ENCODE measurements at regions not wholly inside any gene's neighbourhood (a gene's known extent, or its start where the extent isn't known, plus 50 kb on each side); places are given as distances from the start of the nearest gene placed in this dataset.

DNA sequence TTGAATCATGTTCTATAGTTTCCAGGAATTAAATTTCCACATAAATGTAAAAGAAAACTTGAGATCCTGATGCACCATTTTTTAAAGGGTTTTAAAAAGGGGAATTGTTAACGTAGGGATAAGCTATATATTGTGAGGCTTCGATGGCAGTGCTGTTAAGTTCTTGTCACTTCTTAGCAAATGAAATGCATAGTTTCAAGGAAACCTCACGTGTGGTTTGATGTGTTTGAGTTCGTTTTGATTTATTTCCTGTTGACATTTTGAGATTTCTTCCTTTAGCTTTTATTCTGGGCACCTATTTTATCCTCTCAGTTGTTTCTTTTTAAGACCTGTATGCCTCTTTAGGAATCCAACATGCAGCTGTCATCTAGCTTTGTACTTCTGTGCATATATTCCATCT lies 301.0 kb downstream of the DOCK8 start:
- no peak for DNase-seq (ENCODE audit: low read depth)

DNA sequence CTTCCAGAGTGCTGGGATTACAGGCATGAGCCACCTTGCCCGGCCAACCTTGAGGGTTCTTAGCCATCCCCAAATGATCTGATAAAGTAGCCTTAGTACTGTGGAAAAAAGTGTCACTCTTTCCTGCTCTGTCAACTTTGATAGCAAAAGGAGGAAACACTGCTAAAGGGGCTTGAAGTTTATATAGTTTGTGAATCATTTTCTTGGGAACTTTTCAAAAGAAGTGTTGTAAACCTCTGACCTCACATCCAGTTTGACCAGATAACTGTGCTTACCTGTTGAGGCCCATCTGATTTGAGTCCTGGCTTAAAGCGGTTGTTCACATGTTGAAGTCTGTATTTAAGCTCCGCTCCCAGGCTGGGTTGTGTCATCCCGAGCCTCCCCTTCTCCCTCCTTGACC lies 303.3 kb downstream of the DOCK8 start:
- no peak for DNase-seq (ENCODE audit: low read depth)

GRCh38 chr9:518540-518939 lies 303.9 kb downstream of the DOCK8 start:
- no peak for DNase-seq (ENCODE audit: low read depth)

DNA sequence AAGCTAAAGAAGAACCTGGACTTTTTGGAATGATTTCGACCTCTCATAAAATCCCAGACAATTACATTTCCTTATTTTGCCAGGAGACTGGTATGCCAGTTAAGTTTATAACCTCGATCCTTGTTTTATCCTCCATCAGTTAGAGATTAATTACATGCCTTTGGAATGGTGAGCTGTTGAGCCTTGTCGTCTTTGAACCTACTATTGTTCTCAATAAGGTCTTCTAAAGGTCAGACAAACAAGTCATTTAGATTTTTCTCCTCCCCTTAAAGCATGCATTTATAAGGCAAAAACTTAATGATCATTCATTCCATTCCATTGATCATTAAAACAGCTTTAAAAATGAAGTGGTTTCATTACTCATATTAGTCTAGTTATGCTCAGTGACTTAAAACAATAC lies 304.9 kb downstream of the DOCK8 start:
- DNase-seq (ENCODE audit: low read depth): no peak

- no peak for DNase-seq (ENCODE audit: low read depth)
Measured at GRCh38 chr9:520302-520701, 305.6 kb downstream of the DOCK8 start.

DNA sequence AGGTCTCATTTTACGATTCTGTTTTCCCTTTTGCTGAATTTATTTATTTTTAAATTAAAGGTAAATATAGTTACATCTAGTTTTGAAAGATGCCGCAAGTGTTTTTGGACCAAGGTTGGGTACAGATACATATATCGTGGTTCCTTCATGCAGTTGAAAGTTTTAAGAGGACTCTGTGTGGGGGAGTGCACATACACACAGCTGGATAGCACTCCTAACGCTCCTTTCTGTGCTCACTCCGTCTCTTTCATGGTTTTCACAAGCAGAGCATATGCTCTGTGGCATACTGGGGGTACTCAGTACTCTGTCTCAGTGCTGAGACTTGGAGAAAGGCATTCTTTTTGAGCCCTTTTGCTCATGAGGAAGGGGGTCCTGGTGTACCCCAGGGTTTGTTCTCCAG lies 307.5 kb downstream of the DOCK8 start:
- DNase-seq (ENCODE audit: low read depth): no peak

- no peak for DNase-seq (ENCODE audit: low read depth)
Measured at GRCh38 chr9:522658-523057, 308.0 kb downstream of the DOCK8 start.

DNA sequence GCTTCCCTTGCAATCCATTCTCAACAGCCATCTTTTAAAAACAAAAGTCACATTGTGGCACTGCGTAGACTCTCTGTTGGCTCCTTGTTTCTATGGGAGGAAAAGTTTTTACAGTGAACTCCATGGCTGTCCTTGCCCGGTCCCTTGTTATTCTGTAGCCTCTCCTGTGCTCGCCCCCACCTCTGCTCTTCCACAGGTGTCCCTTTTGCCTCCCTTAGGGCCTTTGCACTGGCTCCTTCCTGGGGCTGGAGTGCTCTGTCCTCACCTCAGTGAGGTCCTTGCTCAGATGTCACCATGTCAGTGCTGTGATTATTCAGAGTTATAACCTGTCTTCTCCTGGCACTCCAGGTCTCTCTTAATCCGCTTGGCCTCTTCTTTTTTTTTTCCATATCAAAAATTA lies 308.8 kb downstream of the DOCK8 start:
- DNase-seq (ENCODE audit: low read depth): no peak

DNA sequence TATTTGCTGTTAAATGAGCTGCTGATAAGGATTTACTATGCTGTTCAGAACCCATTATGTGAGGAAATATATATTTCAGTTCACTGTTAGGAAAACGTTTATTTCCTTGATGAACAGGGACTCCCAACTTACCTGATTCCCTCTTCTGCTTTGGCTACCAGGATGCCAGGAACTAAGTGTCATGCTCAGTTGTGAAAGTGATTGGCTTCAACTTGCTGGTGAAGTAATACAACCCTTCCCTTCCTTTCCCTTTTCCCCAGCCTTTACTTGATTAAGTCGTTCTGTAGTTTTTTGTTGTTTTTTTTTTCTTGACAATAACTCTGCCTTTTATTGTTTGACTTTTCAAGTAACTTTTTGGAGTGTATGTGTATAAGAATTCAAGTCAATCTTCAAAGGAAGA lies 309.3 kb downstream of the DOCK8 start:
- DNase-seq (ENCODE audit: low read depth): no peak

DNA sequence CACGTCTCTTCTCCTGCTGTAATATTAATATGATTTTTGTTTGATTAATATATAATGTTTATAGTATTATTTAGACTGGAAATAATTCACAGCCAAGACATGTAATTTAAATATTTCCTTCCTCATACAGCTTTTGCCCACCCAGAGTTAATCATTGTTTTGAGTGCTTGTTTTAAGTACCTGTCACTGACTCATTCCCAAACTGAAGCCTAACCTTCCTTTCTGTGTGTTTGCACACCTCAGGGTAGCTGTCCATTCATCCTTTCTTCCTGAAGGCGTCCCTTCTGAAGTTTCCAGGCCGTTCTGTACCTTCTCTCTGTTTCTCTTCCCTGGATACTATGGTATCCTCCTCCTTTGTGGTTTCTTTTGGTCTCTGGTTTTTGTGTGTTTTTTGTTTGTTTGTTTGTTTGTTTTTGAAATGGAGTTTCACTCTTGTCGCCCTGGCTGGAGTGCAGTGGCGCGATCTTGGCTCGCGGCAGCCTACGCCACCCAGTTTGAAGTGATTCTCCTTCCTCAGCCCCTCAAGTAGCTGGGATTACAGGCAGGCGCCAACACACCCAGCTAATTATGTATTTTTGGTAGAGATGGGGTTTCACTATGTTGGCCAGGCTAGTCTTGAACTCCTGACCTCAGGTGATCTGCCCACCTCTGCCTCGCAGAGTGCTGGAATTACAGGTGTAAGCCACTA lies 312.4 kb downstream of the DOCK8 start:
- no peak for DNase-seq (ENCODE audit: low read depth)

GRCh38 chr9:529731-530130 lies 311.8 kb upstream of the DMRT1 start:
- no peak for DNase-seq (ENCODE audit: low read depth)

- DNase-seq (ENCODE audit: low read depth): no peak
Measured at GRCh38 chr9:530681-531080, 310.8 kb upstream of the DMRT1 start.

- no peak for DNase-seq (ENCODE audit: low read depth)
Measured at GRCh38 chr9:532707-533106, 308.8 kb upstream of the DMRT1 start.

- no peak for DNase-seq (ENCODE audit: low read depth)
Measured at GRCh38 chr9:534886-535285, 306.6 kb upstream of the DMRT1 start.

GRCh38 chr9:535356-535755 lies 306.1 kb upstream of the DMRT1 start:
- no peak for DNase-seq (ENCODE audit: low read depth)

GRCh38 chr9:536597-537511 lies 304.6 kb upstream of the DMRT1 start:
- no peak for DNase-seq (ENCODE audit: low read depth)

DNA sequence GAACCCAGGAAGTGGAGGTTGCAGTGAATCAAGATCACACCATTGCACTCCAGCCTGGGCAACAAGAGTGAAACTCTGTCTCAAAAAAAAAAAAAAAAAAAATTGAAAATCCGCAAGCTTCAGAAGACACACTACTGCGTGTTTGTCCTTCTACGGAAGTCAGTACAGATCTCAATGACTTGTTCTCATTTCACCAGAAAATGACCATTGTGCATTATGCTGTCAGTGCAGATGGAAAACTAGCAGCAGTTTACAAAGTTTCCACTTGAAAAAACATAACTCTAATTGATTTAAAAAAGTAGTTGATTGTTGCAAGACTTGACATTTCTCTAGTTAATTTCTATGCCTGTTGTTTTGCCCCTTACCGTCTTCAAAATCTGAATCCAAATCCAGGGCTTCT lies 298.0 kb upstream of the DMRT1 start:
- DNase-seq (ENCODE audit: low read depth): no peak

DNA sequence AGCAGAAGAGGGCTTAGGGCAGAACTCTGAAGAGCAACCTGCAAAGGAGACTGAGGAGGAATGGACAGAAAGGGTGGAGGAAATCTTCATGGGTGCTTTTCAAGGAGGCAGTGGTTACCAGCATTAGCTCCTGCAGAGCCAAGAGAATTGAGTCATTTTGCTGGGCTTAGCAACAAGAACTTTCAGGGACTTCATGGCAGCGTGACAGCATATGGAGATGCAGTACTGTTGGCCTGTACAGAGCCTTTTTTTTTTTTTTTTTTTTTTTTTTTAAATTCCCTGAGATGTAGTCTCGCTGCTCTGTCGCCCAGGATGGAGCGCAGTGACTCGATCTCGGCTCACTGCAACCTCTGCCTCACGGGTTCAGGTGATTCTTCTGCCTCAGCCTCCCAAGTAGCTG lies 296.0 kb upstream of the DMRT1 start:
- DNase-seq (ENCODE audit: low read depth): no peak

GRCh38 chr9:546235-546634 lies 295.3 kb upstream of the DMRT1 start:
- DNase-seq (ENCODE audit: low read depth): no peak

- DNase-seq (ENCODE audit: low read depth): no peak
Measured at GRCh38 chr9:546797-547223, 294.7 kb upstream of the DMRT1 start.

DNA sequence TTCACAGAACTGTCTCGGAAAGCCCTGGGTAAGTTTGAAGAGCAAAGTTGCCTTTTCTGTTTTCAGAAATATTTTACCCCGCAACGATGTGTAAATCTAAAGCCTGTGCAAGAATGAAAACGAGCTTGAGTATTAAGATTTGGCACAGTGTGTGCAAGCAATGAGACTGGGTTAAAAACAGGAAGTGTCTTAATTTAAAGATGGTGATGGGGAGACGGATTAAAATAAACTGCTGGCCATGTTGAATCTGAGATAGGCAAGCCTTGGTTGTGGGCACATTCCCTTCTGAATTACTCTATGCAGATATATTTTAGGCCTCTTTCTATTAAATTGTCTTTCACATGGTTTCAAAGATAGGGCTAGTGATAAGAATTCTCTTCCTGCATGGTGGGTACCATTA lies 294.2 kb upstream of the DMRT1 start:
- DNase-seq (ENCODE audit: low read depth): no peak

DNA sequence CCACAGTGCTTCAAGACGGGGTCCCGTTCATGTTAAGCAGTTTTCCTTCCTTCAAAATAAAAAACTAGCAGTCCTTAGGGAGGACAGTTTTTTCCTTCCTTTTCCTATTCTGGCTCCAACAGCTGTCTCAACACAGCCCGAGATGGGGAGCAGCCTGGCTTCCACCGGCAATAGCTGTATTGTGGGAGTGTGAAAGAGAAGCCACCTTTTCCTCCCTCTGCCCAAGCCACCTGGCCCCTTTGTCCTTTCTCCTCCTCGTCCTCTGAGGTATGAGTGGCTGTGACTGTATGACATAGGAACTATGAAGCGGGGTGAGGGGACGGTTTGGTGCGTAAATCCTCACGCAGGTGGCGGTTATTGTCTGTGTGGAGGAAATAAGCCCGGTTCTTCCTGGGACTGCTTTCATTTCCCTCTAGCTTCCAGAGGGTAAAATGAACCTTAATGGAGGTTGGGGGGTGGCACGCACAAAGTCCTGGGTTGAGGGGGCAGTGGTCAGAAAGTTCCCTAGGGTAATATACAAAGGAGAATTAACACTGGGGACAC lies 292.0 kb upstream of the DMRT1 start:
- DNase-seq (ENCODE audit: low read depth): no peak

DNA sequence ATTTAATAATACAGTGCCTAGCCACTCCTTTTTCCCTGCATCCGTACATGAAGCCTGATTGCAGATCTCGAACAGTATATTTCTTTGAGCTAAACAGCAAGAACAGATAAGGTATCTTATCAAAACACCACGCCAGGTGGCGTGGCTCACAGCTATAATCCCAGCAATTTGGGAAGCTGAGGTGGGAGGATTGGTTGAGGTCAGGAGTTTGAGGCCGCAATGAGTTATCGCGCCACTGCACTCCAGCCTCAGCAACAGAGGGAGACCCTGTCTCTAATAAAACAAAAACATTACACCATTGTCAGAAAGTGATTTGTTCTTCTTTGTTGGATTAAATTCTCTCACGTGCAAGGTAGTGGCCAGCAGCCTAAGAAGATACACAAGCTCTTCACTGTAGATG lies 291.2 kb upstream of the DMRT1 start:
- no peak for DNase-seq (ENCODE audit: low read depth)

All from stimulated activated CD8-positive, alpha-beta memory T cell treated with anti-CD3 and anti-CD28 coated beads, Interleukin-12 subunit alpha, Interleukin-12 subunit beta, amount 100 ng/mL, for 4 hours (primary cell).